Activated CD8-positive, alpha-beta T cell treated with anti-CD3 and anti-CD28 coated beads for 36 hours (primary cell): ENCODE measurements at regions not wholly inside any gene's neighbourhood (a gene's known extent, or its start where the extent isn't known, plus 50 kb on each side); places are given as distances from the start of the nearest gene placed in this dataset.

Experiments
- ATAC-seq: fragments of 200-7000 bp; cut with Tn5 transposase; one replicate; pipeline ENCODE4 v1.10.0; 2021; ENCODE audit warnings: mild to moderate bottlenecking, moderate library complexity
- CTCF ChIA-PET: fragments of 350-600 bp; sonication (Branson Sonifier 250); formaldehyde crosslinking; loops from one replicate; lab custom pipeline; 2021; ENCODE audit warnings: antibody characterized with exemption; lab: Charles Lee
- POLR2A ChIA-PET: fragments of 350-600 bp; sonication (Branson Sonifier 250); formaldehyde crosslinking; loops from one replicate; lab custom pipeline; 2021; ENCODE audit warnings: antibody characterized with exemption; lab: Charles Lee
- DNase-seq: peaks from one replicate; pipeline ENCODE4 v3.0.0-alpha.2; 2020
- H3K27ac Mint-ChIP-seq: one replicate; pipeline ENCODE4 v1.8.0; 2021; ENCODE audit warnings: mild to moderate bottlenecking, mixed read lengths
- H3K27me3 Mint-ChIP-seq: one replicate; pipeline ENCODE4 v1.8.0; 2021; ENCODE audit warnings: mixed read lengths
- H3K36me3 Mint-ChIP-seq: one replicate; pipeline ENCODE4 v1.8.0; 2021; ENCODE audit warnings: low read depth, mixed read lengths
- H3K4me1 Mint-ChIP-seq: one replicate; pipeline ENCODE4 v1.8.0; 2021; ENCODE audit warnings: low read depth, mixed read lengths
- H3K4me3 Mint-ChIP-seq: one replicate; pipeline ENCODE4 v1.8.0; 2021; ENCODE audit warnings: mild to moderate bottlenecking, moderate library complexity, mixed read lengths
- H3K9me3 Mint-ChIP-seq: one replicate; pipeline ENCODE4 v1.8.0; 2021; ENCODE audit warnings: mixed read lengths
- CTCF ChIP-seq: fragments of 200-600 bp; IDR thresholded peaks from one replicate; pipeline ENCODE4 v1.8.0; 2022; ENCODE audit warnings: antibody characterized with exemption, mild to moderate bottlenecking
- intact Hi-C: fragments of 100-400 bp; cut with micrococcal nuclease; formaldehyde crosslinking; loops from one replicate; pipeline ENCODE4 v1.10.0; 2022

DNA sequence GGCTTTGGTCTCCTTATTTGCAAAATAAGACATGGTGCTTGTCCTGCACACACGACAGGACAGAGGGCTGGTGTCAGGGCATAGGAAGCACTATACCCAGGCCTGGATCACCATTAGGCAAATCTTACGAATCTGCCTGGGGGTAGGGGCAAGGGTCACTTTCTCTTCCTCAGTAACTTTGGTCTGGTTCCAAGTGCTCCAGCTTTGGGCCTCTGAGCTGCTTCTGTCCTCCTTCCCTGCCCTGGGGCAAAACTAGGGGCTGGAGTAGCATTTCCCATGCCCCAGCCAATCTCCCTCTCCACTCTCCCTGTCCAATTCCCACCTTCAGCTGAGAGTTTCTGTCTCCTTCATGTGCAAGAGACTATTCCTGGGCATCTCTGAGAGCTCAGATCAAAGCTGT, 123.7 kb upstream of the NECTIN1 start:
- H3K27me3 Mint-ChIP-seq, result no peaks in the 10 kb centered on the region
- POLR2A ChIA-PET, result no interaction called here
- DNase-seq (no peak), ATAC-seq (no peak)
- CTCF ChIA-PET, result no interaction called here
- H3K4me3 Mint-ChIP-seq, result no peak overlapping the region
- H3K36me3 Mint-ChIP-seq, result no peaks in the 10 kb centered on the region
- intact Hi-C loops, result no loop called here
- no peak overlapping the region for H3K27ac Mint-ChIP-seq
- no peaks in the 10 kb centered on the region for H3K9me3 Mint-ChIP-seq
- no peaks in the 10 kb centered on the region for H3K4me1 Mint-ChIP-seq
- TF ChIP-seq CTCF, result no peak

- no peak overlapping the region for H3K4me3 Mint-ChIP-seq
- H3K4me1 Mint-ChIP-seq, result no peaks in the 10 kb centered on the region
- DNase-seq (no peak), ATAC-seq (no peak)
- H3K36me3 Mint-ChIP-seq, result no peaks in the 10 kb centered on the region
- H3K27me3 Mint-ChIP-seq, result no peaks in the 10 kb centered on the region
- no peak overlapping the region for H3K27ac Mint-ChIP-seq
- peaks cover 3% of the 10 kb centered on the region for H3K9me3 Mint-ChIP-seq
- ChIA-PET CTCF (no interaction called here), POLR2A (no interaction called here)
- no peak for TF ChIP-seq CTCF
- intact Hi-C loops, result no loop called here
These were observed 121.9 kb upstream of the NECTIN1 start for GRCh38 chr11:119850822-119851409.

- Mint-ChIP-seq H3K4me1 (no peaks in the 10 kb centered on the region), H3K9me3 (peaks cover 3% of the 10 kb centered on the region), H3K36me3 (no peaks in the 10 kb centered on the region), H3K4me3 (no peak overlapping the region), H3K27ac (no peak overlapping the region), H3K27me3 (no peaks in the 10 kb centered on the region)
- CTCF ChIA-PET, result no interaction called here
- no peak for DNase-seq
- intact Hi-C loops, result no loop called here
- no peak for TF ChIP-seq CTCF
- POLR2A ChIA-PET, result no interaction called here
- no peak for ATAC-seq
These were observed 120.9 kb upstream of the NECTIN1 start for GRCh38 chr11:119849872-119850271.

DNA sequence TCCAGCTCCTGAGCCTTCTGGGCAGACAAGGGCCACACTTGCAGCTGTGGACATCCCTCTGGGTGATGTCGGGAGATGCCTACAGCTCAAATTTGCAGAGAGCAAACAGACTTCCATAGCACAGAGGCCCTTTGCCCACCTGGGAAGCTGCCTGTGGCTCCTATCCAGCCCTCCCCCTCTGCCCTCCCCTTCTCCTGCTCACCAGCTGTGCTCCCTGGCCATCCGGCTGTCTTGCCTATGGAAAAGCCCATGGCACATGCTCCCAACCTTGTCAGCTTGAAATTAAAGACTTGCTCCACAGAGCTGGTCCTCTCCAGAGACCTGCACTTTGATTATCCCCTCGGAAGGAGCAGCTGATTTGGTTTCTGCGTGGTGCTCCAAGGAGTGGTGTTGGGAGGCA, 118.9 kb upstream of the NECTIN1 start:
- Mint-ChIP-seq H3K4me3 (no peak overlapping the region), H3K36me3 (no peaks in the 10 kb centered on the region), H3K27me3 (peaks cover 1% of the 10 kb centered on the region), H3K9me3 (peaks cover 3% of the 10 kb centered on the region), H3K27ac (no peak overlapping the region), H3K4me1 (no peaks in the 10 kb centered on the region)
- TF ChIP-seq CTCF, result no peak
- POLR2A ChIA-PET, result no interaction called here
- DNase-seq (no peak), ATAC-seq (no peak)
- intact Hi-C loops, result no loop called here
- CTCF ChIA-PET, result no interaction called here

- ATAC-seq (no peak), DNase-seq (no peak)
- ChIA-PET CTCF (no interaction called here), POLR2A (no interaction called here)
- Mint-ChIP-seq H3K27ac (no peak overlapping the region), H3K9me3 (peaks cover 3% of the 10 kb centered on the region), H3K27me3 (peaks cover 2% of the 10 kb centered on the region), H3K4me1 (no peaks in the 10 kb centered on the region), H3K4me3 (no peak overlapping the region), H3K36me3 (no peaks in the 10 kb centered on the region)
- no peak for TF ChIP-seq CTCF
- intact Hi-C loops, result no loop called here
These were observed 117.4 kb upstream of the NECTIN1 start for GRCh38 chr11:119846374-119846773.
